Embryonic facial prominence (tissue), 1 donor: ENCODE measurements at regions not wholly inside any gene's neighbourhood (a gene's known extent, or its start where the extent isn't known, plus 50 kb on each side); places are given as distances from the start of the nearest gene placed in this dataset.

Experiments used
- DNase-seq: peaks from one replicate; pipeline ENCODE4 v3.0.0-alpha.2; 2016; ENCODE audit errors: extremely low spot score

DNA sequence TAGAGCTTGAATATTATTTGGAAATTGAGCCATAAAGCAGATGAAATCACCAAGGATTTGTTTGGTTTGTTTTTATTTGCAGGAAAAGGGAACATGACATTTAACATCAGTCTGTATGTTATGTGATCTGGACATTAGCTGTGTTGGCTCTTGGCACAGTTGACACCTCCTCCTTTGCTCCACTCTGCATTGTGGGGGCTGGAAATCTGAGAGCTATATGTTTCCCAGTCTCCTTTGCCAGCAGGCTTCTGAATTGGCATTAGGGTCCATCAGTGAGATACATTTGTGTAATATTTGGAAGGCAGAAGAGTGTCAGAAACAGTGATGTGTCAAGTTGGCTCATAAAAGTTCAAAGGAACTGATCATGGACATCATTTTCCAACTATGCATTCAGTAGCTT is 322.1 kb upstream of the ATP2B1 start:
- DNase-seq = no peak

- no peak for DNase-seq
These were observed 320.7 kb upstream of the ATP2B1 start for GRCh38 chr12:90029317-90029716.

DNA sequence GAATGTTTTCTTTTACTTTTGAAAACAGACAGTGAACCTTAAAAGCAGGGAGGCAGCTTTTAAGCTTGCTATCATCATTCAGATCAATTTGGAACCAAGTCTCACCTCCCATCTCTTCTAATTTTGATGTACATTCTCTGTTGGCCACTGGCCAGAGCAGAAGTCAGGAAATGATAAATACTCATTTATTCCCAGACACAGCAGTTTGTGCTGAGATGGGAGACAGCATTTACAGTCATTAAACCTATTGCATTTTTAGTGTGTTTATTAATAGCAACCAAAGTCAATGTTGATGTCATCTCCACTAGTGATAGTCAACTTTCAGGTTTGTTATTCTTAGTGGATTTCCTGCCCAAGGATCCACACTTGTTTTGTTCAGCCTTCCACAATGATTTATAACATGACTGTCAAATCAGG is 320.0 kb upstream of the ATP2B1 start:
- DNase-seq = no peak

GRCh38 chr12:90027889-90028634 is 319.4 kb upstream of the ATP2B1 start:
- no peak for DNase-seq

DNA sequence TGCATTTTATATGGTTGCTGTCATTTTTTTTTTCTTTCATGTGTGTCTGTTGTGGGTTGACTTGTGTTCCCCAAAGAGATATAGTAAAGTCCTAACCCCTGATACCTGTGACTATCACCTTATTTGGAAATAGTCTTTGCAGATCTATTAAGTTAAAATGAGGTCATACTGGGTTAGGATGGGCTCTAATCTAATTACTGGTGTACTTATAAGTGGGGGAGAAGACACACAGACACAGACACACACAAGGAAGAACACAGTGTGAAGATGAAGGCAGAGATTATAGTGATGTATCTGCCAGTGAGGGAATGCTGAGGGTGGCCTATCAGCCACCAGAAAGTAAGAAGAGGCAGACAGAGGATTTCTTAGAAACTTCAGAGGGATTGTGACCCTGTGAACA is 318.4 kb upstream of the ATP2B1 start:
- DNase-seq = no peak

GRCh38 chr12:90026516-90026915 is 317.9 kb upstream of the ATP2B1 start:
- DNase-seq = no peak

- DNase-seq = no peak
These were observed 315.6 kb upstream of the ATP2B1 start for GRCh38 chr12:90024262-90024661.

DNA sequence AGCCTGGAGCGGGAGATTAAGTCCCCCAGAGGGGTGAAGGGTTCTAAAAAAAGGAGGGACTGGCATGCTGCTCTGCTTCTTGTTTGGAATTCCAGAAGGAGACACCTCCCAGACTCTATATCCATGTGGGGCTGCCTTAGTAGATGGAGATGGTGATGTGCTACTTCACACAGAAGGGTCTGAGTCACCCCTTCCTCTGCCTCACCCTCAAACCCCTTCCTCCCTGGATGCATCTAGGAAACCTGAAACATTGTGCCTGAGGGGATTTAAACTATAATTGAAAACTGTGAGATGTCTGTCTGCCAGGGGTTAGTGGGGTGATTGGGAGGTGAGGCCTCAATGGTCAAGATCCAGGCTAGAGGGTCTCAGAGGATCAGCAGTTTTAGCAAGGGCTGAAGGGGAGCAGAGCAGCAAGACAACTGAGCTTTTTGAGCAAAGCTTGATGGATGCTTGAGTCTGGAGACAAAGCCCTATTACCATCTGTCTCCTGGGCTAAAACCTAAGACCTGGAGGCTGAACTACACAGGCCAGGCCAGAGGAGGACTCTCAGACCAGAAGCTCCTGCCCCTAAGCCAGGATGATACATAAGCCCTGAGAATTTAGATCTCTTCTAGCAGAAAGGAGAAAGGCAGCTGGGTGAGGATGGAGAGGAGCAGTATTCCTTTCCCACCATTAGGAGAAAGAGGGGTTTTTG is 314.7 kb upstream of the ATP2B1 start:
- no peak for DNase-seq

- DNase-seq = no peak
These were observed 313.3 kb upstream of the ATP2B1 start for GRCh38 chr12:90021795-90022440.

GRCh38 chr12:90020881-90021280 is 312.2 kb upstream of the ATP2B1 start:
- DNase-seq = no peak

GRCh38 chr12:90020436-90020835 is 311.8 kb upstream of the ATP2B1 start:
- no peak for DNase-seq

DNA sequence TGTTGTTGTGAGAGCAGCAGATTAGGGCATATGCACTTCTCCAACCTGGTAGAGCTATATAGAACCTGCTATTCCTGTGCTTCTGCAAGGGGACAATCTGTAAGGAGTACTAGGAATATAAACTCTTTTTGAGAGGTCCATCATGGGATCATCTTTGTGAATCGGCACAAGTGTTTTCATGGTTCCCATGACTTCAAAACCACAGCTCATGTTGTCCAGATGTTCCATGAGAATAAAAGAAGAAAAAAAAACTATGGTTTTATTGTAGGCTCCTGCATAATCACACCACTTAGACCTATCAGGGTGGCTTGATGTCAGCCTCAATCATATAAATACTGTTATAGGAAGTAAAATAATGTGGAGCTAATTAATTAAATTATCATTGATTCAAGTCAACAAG is 311.4 kb upstream of the ATP2B1 start:
- no peak for DNase-seq

GRCh38 chr12:90017316-90017715 is 308.7 kb upstream of the ATP2B1 start:
- DNase-seq = no peak

DNA sequence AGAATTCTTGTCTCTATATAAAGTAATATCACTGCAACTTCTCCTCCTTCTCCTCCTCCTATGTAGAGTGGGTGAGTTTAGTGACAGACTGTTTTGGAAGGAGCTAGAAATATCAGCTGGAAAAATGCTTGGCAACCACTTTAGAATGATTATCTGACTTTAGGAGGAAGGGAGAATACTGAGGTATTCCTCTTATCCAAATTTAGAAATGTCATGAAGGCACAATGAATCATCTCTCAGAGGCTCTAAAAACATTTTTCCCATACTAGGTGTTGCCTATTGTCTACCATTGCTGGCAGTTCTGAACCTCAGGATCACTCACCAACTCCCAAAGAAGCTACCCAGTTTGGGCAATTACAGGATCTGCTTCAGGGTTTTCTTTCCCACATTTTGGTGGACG is 306.6 kb upstream of the ATP2B1 start:
- DNase-seq = no peak

DNA sequence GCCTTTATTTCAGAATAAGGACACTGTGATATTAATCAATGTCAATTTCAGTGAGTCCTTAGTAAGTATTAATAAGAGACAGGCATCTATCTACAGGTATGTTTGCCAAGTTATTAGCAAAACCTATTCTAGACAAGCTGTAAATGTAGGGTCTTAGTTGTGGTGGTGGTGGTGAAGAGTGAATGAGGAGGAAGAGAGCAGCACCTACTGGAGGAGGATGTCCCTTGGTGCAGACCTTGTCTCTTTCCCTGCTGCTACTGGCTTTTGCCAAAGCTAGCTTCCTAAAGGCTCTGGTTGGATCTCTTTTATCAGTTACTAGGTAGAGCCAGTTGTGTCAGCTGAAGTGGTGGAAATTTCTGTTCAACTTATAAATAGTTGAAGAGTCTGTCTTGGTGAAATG is 304.8 kb upstream of the ATP2B1 start:
- DNase-seq = no peak

DNA sequence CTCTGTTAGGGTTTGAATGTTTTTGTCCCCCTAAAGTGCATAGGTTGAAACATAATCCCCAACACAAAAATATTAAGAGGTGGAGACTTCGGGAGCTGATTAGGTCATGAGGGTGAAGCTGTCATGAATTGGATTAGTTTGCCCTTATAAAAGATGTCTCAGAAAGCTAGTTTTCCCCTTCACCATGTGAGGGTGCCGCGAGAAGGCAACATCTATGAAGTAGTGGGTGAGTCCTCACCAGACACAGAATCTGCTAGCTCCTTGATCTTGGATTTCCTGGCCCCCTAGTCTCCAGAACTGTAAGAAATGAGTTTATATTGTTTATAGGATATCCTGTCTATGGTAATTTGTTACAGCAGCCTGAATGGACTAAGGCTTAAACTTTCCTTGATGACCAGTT is 301.5 kb upstream of the ATP2B1 start:
- DNase-seq = no peak

DNA sequence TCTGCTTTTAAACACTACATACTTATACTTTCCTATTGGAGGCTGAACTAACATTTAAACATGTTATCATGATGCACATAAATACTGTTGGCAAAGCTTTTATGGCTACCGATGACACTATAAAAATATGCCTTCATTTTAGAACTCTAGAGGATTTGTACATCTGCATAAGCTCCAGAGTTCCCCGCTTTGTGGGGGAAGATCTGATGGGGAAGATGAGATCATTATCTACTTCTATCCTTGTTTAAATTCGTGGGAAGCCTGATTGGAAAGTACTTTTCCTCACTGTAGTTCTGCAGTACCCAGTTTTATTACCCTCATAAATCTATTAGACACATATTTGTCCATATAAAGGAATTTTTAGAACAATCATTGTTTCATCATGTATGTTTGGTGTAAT is 299.6 kb upstream of the ATP2B1 start:
- DNase-seq = no peak

- no peak for DNase-seq
These were observed 295.9 kb upstream of the ATP2B1 start for GRCh38 chr12:90004319-90005074.

DNA sequence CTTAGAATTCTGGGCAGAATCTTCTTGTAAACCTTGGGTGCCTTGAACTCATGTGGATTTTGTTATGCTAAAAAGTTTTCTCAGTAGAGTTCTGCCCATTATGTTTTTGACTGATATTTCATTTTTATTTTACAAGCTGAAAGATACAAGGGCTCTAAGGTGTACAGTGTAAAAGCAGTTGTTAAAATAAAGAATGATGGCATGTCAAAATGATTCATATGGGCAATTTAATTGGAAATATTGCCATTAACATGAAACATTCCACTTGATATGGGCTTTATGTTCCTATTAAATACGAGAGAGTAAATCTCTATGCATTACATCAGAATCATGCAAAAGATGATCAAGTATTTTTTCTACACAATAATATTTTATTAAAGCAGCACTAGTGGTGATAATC is 295.1 kb upstream of the ATP2B1 start:
- DNase-seq = no peak

DNA sequence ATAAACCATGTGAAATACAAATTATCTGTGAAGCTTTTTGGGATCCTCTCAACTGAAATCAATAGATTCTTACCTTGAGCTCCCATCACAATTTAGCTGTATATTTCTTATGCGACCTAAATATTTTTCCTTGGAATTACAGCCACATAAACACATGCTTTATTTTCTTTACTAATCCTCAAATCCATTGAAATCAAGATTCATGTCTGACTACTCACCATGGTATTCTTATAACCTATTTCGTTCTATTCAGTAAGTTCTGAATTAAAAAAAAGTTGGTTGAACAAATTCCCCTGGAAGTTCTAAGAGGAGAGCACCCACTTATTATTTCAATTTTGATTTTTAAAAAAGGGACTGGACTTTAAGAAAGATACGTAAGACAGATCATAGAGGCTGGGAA is 292.1 kb upstream of the ATP2B1 start:
- DNase-seq = no peak

GRCh38 chr12:89999699-90000505 is 291.3 kb upstream of the ATP2B1 start:
- DNase-seq = no peak
